Testis (tissue), 2 donors: ENCODE measurements at regions not wholly inside any gene's neighbourhood (a gene's known extent, or its start where the extent isn't known, plus 50 kb on each side); places are given as distances from the start of the nearest gene placed in this dataset.

ENCODE experiments used
- DNase-seq: peaks from one replicate; pipeline ENCODE4 v3.0.0-alpha.2; 2019
- H3K27ac ChIP-seq, 2 donors: fragments of 200-600 bp; sonication (generic); one replicate each; pipeline ENCODE4 v1.5.1; 2019
- H3K27me3 ChIP-seq: fragments of 200-600 bp; sonication (generic); one replicate; pipeline ENCODE4 v1.5.1; 2019
- H3K36me3 ChIP-seq: fragments of 200-600 bp; sonication (generic); one replicate; pipeline ENCODE4 v1.5.1; 2017; ENCODE audit warnings: low read depth; ENCODE audit errors: missing control alignments
- H3K4me1 ChIP-seq: fragments of 200-600 bp; sonication (generic); one replicate; pipeline ENCODE4 v1.5.1; 2019
- H3K4me3 ChIP-seq, 2 donors: fragments of 200-600 bp; sonication (generic); one replicate each; pipeline ENCODE4 v1.5.1; 2017 to 2019
- H3K9me3 ChIP-seq: fragments of 200-600 bp; sonication (generic); one replicate; pipeline ENCODE4 v1.5.1; 2017
- CTCF ChIP-seq, 3 experiments: fragments of 450-650 bp in 2 of 3; fragments of 200-600 bp in 1 of 3; sonication (generic) in 1 of 3; IDR thresholded peaks; one replicate each; pipeline ENCODE4 v1.5.1; 2016 to 2019; ENCODE audit warnings: antibody characterized with exemption in 3 of 3, mild to moderate bottlenecking in 2 of 3, moderate library complexity in 1 of 3
- POLR2A ChIP-seq: fragments of 450-650 bp; IDR thresholded peaks from one replicate; pipeline ENCODE4 v1.6.1; 2017; ENCODE audit warnings: antibody characterized with exemption, mild to moderate bottlenecking, moderate library complexity
- WGBS, 2 donors: methylation state at CpG; one replicate each; pipeline ENCODE4 v1.1.5; 2018; 5-methylcytosine and 5-hydroxymethylcytosine counted together
- intact Hi-C: fragments of 100-400 bp; cut with DNase I; formaldehyde crosslinking; loops from one replicate; pipeline ENCODE4 v1.15.1; 2023; ENCODE audit warnings: low total_unique reads

GRCh38 chr5:4113905-4114304, 518.3 kb downstream of the IRX1 start:
- no peaks in the 10 kb centered on the region for H3K9me3 ChIP-seq
- TF ChIP-seq POLR2A (no peak), CTCF (IDR thresholded peaks at IDR 0.05) (no peak)
- H3K27ac ChIP-seq: no peak overlapping the region
- DNase-seq: no peak
- H3K36me3 ChIP-seq: no peaks in the 10 kb centered on the region
- H3K4me3 ChIP-seq: no peak overlapping the region
- H3K4me1 ChIP-seq: no peaks in the 10 kb centered on the region
- 86 to 89% methylated on average over 9 of the region's 9 CpGs for WGBS, 2 donors
- no peaks in the 10 kb centered on the region for H3K27me3 ChIP-seq
- intact Hi-C loops: no loop called here

- no peaks in the 10 kb centered on the region for H3K27me3 ChIP-seq
- 87 to 93% methylated on average over 4 of the region's 4 CpGs for WGBS, 2 donors
- intact Hi-C loops: no loop called here
- no peaks in the 10 kb centered on the region for H3K9me3 ChIP-seq
- DNase-seq: no peak
- no peak overlapping the region for H3K4me3 ChIP-seq
- no peak overlapping the region for H3K27ac ChIP-seq
- H3K36me3 ChIP-seq: no peaks in the 10 kb centered on the region
- TF ChIP-seq CTCF (IDR thresholded peaks at IDR 0.05) (no peak), POLR2A (no peak)
- no peaks in the 10 kb centered on the region for H3K4me1 ChIP-seq
Measured at GRCh38 chr5:4114452-4114851, 518.8 kb downstream of the IRX1 start.

- no peak for TF ChIP-seq POLR2A
- no peak for TF ChIP-seq CTCF (IDR thresholded peaks at IDR 0.05)
- intact Hi-C loops: no loop called here
- 65 to 67% methylated on average over 3 of the region's 3 CpGs for WGBS, 2 donors
- H3K27ac ChIP-seq: no peak overlapping the region
- no peaks in the 10 kb centered on the region for H3K9me3 ChIP-seq
- H3K27me3 ChIP-seq: no peaks in the 10 kb centered on the region
- H3K4me1 ChIP-seq: no peaks in the 10 kb centered on the region
- DNase-seq: no peak
- H3K36me3 ChIP-seq: no peaks in the 10 kb centered on the region
- no peak overlapping the region for H3K4me3 ChIP-seq
Measured at GRCh38 chr5:4116834-4117233, 521.2 kb downstream of the IRX1 start.

- no peak for DNase-seq
- no peaks in the 10 kb centered on the region for H3K9me3 ChIP-seq
- WGBS, 2 donors: 56% methylated on average over 7 of the region's 7 CpGs
- no peak overlapping the region for H3K4me3 ChIP-seq
- TF ChIP-seq CTCF (IDR thresholded peaks at IDR 0.05) (no peak), POLR2A (no peak)
- no peaks in the 10 kb centered on the region for H3K4me1 ChIP-seq
- intact Hi-C loops: no loop called here
- no peaks in the 10 kb centered on the region for H3K27me3 ChIP-seq
- H3K27ac ChIP-seq: no peak overlapping the region
- no peaks in the 10 kb centered on the region for H3K36me3 ChIP-seq
Measured at GRCh38 chr5:4124221-4124970, 528.8 kb downstream of the IRX1 start.

GRCh38 chr5:4128994-4129393, 533.4 kb downstream of the IRX1 start:
- H3K4me1 ChIP-seq: no peaks in the 10 kb centered on the region
- no peaks in the 10 kb centered on the region for H3K27me3 ChIP-seq
- no peak for DNase-seq
- WGBS, 2 donors: 92 to 97% methylated on average over 8 to 9 of the region's 9 CpGs
- H3K36me3 ChIP-seq: no peaks in the 10 kb centered on the region
- no peak overlapping the region for H3K4me3 ChIP-seq
- TF ChIP-seq POLR2A (no peak), CTCF (IDR thresholded peaks at IDR 0.05) (no peak)
- no peaks in the 10 kb centered on the region for H3K9me3 ChIP-seq
- no peak overlapping the region for H3K27ac ChIP-seq
- intact Hi-C loops: no loop called here
